ENCODE measurements at regions not wholly inside any gene's neighbourhood (a gene's known extent, or its start where the extent isn't known, plus 50 kb on each side); places are given as distances from the start of the nearest gene placed in this dataset.
A peak's percentile ranks its signal among the peaks of the same experiment; 100 is the strongest.
"Not testable (repeated sequence)": the region's sequence is repeated elsewhere in the genome, so short reads cannot be mapped to it uniquely, and the experiment has no call there.

GRCh38 chr2:66177128-66177796 lies 257.7 kb upstream of the MEIS1 start:
- not testable (repeated sequence) for ATAC-seq; DNase-seq (ENCODE audit: low spot score)

GRCh38 chr2:66174491-66174890 lies 260.4 kb upstream of the MEIS1 start:
- DNase-seq (ENCODE audit: low spot score) (no peak), ATAC-seq (no peak)

GRCh38 chr2:66173645-66174044 lies 261.3 kb upstream of the MEIS1 start:
- ATAC-seq = no peak
- DNase-seq (ENCODE audit: low spot score) = no peak

GRCh38 chr2:66171530-66171929 lies 263.4 kb upstream of the MEIS1 start:
- no peak for ATAC-seq
- no peak for DNase-seq (ENCODE audit: low spot score)

- DNase-seq (ENCODE audit: low spot score) (no peak), ATAC-seq (no peak)
These were observed 264.1 kb upstream of the MEIS1 start for GRCh38 chr2:66170744-66171330.

GRCh38 chr2:66169076-66169475 lies 265.8 kb upstream of the MEIS1 start:
- no peak for ATAC-seq
- DNase-seq (ENCODE audit: low spot score) = no peak

- DNase-seq (ENCODE audit: low spot score) (no peak), ATAC-seq (no peak)
These were observed 270.5 kb upstream of the MEIS1 start for GRCh38 chr2:66164470-66164869.

- DNase-seq (ENCODE audit: low spot score) = no peak
- ATAC-seq = no peak
These were observed 278.8 kb upstream of the MEIS1 start for GRCh38 chr2:66156171-66156570.

- DNase-seq (ENCODE audit: low spot score) = no peak
- ATAC-seq = no peak
These were observed 281.0 kb upstream of the MEIS1 start for GRCh38 chr2:66153941-66154340.

- DNase-seq (ENCODE audit: low spot score) (no peak), ATAC-seq (no peak)
These were observed 289.4 kb upstream of the MEIS1 start for GRCh38 chr2:66145490-66145889.

- not testable (repeated sequence) for DNase-seq (ENCODE audit: low spot score); ATAC-seq
These were observed 290.6 kb upstream of the MEIS1 start for GRCh38 chr2:66144324-66144723.

- DNase-seq (ENCODE audit: low spot score) (no peak), ATAC-seq (no peak)
These were observed 297.3 kb upstream of the MEIS1 start for GRCh38 chr2:66137606-66138130.

- DNase-seq (ENCODE audit: low spot score) (no peak), ATAC-seq (no peak)
These were observed 300.7 kb upstream of the MEIS1 start for GRCh38 chr2:66134138-66134701.

- DNase-seq (ENCODE audit: low spot score) (no peak), ATAC-seq (no peak)
These were observed 307.3 kb upstream of the MEIS1 start for GRCh38 chr2:66127656-66128055.

GRCh38 chr2:66127061-66127460 lies 307.9 kb upstream of the MEIS1 start:
- no peak for DNase-seq (ENCODE audit: low spot score)

GRCh38 chr2:66125951-66126350 lies 309.0 kb upstream of the MEIS1 start:
- DNase-seq (ENCODE audit: low spot score) (no peak), ATAC-seq (no peak)

More at GRCh38 chr2:66127061-66127460, 307.9 kb upstream of the MEIS1 start:
- ATAC-seq = no peak

GRCh38 chr2:66122516-66122915 lies 312.4 kb upstream of the MEIS1 start:
- no peak for ATAC-seq
- no peak for DNase-seq (ENCODE audit: low spot score)

- DNase-seq (ENCODE audit: low spot score) = no peak
- ATAC-seq = no peak
These were observed 313.0 kb upstream of the MEIS1 start for GRCh38 chr2:66121946-66122345.

- peak; percentile 29 for ATAC-seq
- DNase-seq (ENCODE audit: low spot score) = no peak
These were observed 320.8 kb upstream of the MEIS1 start for GRCh38 chr2:66113988-66114625.

- ATAC-seq (no peak), DNase-seq (ENCODE audit: low spot score) (no peak)
These were observed 323.2 kb upstream of the MEIS1 start for GRCh38 chr2:66111706-66112105.

- DNase-seq (ENCODE audit: low spot score) = no peak
- no peak for ATAC-seq
These were observed 324.3 kb upstream of the MEIS1 start for GRCh38 chr2:66110608-66111007.

GRCh38 chr2:66110086-66110485 lies 324.8 kb upstream of the MEIS1 start:
- ATAC-seq (no peak), DNase-seq (ENCODE audit: low spot score) (no peak)
